HEK293T (cell line): ENCODE measurements at regions not wholly inside any gene's neighbourhood (a gene's known extent, or its start where the extent isn't known, plus 50 kb on each side); places are given as distances from the start of the nearest gene placed in this dataset.

Experiments
- CTCF ChIA-PET: fragments of 350-600 bp; formaldehyde crosslinking; extraction: SDS; loops from one replicate; lab custom pipeline; 2021; ENCODE audit warnings: antibody characterized with exemption, inconsistent platforms; lab: Yijun Ruan, JAX
- POLR2A ChIA-PET: fragments of 350-600 bp; formaldehyde crosslinking; extraction: SDS; loops from one replicate; lab custom pipeline; 2020; ENCODE audit warnings: antibody characterized with exemption, inconsistent platforms; lab: Yijun Ruan, JAX
- DNase-seq: peaks from one replicate; pipeline ENCODE4 v3.0.0; 2012; ENCODE audit warnings: mixed read lengths; ENCODE audit errors: extremely low spot score
- ARNT ChIP-seq: fragments of 450-650 bp; IDR thresholded peaks from 2 replicates; pipeline ENCODE4 v1.6.1; 2017; ENCODE audit warnings: mild to moderate bottlenecking
- BHLHE40 ChIP-seq: fragments of 450-650 bp; IDR thresholded peaks from 2 replicates; pipeline ENCODE4 v1.6.1; 2016; ENCODE audit warnings: mild to moderate bottlenecking, moderate library complexity, borderline replicate concordance
- CTBP1 ChIP-seq: fragments of 450-650 bp; IDR thresholded peaks from 2 replicates; pipeline ENCODE4 v1.6.1; 2016; ENCODE audit warnings: borderline replicate concordance
- ELF4 ChIP-seq: fragments of 450-650 bp; IDR thresholded peaks from 2 replicates; pipeline ENCODE4 v1.6.1; 2017; ENCODE audit warnings: antibody characterized with exemption
- FOXA1 ChIP-seq: fragments of 450-650 bp; IDR thresholded peaks from 2 replicates; pipeline ENCODE4 v1.6.1; 2016; ENCODE audit warnings: mild to moderate bottlenecking
- FOXK2 ChIP-seq: fragments of 450-650 bp; IDR thresholded peaks from 2 replicates; pipeline ENCODE4 v1.6.1; 2016; ENCODE audit warnings: mild to moderate bottlenecking
- FOXM1 ChIP-seq: fragments of 450-650 bp; IDR thresholded peaks from 2 replicates; pipeline ENCODE4 v1.6.1; 2017; ENCODE audit warnings: mild to moderate bottlenecking, borderline replicate concordance
- HDGF ChIP-seq: fragments of 450-650 bp; IDR thresholded peaks from 2 replicates; pipeline ENCODE4 v1.6.1; 2017; ENCODE audit warnings: antibody characterized with exemption, borderline replicate concordance
- L3MBTL2 ChIP-seq: fragments of 450-650 bp; conservative IDR thresholded peaks from 2 replicates; pipeline ENCODE4 v1.6.1; 2016; ENCODE audit warnings: mild to moderate bottlenecking
- LEF1 ChIP-seq: fragments of 450-650 bp; IDR thresholded peaks from 2 replicates; pipeline ENCODE4 v1.6.1; 2017; ENCODE audit warnings: mild to moderate bottlenecking, borderline replicate concordance
- NFRKB ChIP-seq: fragments of 450-650 bp; IDR thresholded peaks from 2 replicates; pipeline ENCODE4 v1.6.1; 2016; ENCODE audit warnings: mild to moderate bottlenecking, moderate library complexity
- SP1 ChIP-seq: fragments of 450-650 bp; IDR thresholded peaks from 2 replicates; pipeline ENCODE4 v1.6.1; 2017
- SUZ12 ChIP-seq: fragments of 450-650 bp; IDR thresholded peaks from 2 replicates; pipeline ENCODE4 v1.6.1; 2016; ENCODE audit warnings: mild to moderate bottlenecking
- TARDBP ChIP-seq: fragments of 450-650 bp; IDR thresholded peaks from 2 replicates; pipeline ENCODE4 v1.6.1; 2016
- ZNF384 ChIP-seq: fragments of 450-650 bp; IDR thresholded peaks from 2 replicates; pipeline ENCODE4 v1.6.1; 2016
- TF ChIP-seq, protein P1 (sequence below): fragments of 450-650 bp; IDR thresholded peaks from 2 replicates; pipeline ENCODE4 v1.6.1; 2016

DNA sequence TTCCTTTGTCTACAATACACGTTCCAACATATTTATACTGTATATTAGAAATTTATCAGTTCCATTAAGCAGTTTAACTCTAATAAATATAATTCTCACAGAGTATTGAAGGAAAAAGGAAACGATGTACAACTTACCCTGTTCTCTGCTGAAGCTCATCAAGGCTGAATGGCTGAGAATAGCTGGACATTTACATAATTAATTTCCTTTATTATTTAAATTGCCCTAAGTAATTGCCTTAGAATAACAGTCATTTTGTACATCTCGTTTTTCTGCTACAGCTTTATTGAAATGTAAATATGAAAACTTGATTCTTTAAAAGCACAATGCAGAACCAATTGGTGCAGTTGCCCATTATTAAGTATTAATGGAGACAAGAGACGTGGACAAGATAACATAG, 648.3 kb upstream of the ATXN8OS start:
- TF ChIP-seq NFRKB: no peak
- TF ChIP-seq, protein P1, sequence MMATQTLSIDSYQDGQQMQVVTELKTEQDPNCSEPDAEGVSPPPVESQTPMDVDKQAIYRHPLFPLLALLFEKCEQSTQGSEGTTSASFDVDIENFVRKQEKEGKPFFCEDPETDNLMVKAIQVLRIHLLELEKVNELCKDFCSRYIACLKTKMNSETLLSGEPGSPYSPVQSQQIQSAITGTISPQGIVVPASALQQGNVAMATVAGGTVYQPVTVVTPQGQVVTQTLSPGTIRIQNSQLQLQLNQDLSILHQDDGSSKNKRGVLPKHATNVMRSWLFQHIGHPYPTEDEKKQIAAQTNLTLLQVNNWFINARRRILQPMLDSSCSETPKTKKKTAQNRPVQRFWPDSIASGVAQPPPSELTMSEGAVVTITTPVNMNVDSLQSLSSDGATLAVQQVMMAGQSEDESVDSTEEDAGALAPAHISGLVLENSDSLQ: no peak
- TF ChIP-seq BHLHE40: no peak
- TF ChIP-seq ELF4: no peak
- no peak for TF ChIP-seq ARNT
- no peak for TF ChIP-seq L3MBTL2
- no peak for TF ChIP-seq FOXK2
- no peak for TF ChIP-seq CTBP1
- no peak for TF ChIP-seq FOXM1
- no peak for DNase-seq
- CTCF ChIA-PET: no interaction called here
- POLR2A ChIA-PET: no interaction called here

DNA sequence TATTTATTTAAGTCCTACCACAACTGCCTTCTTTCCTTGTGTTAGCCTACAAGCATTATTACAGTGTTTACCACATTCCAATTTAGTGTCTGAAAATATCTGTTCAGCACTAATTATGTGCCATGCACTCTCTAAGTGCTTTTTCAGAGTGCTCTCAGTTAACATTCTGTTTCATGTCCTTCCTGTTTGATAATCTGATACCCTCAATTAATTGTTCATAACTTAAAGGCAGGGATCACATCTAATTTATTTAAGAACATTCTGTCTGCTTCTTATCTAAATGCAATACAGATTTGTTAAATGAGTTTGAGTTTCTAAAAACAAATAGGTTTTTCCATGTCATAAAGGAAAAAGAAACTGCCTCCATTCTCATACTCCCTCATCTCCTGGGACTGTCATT, 649.6 kb upstream of the ATXN8OS start:
- TF ChIP-seq FOXM1 (no peak), TARDBP (no peak), L3MBTL2 (no peak), LEF1 (no peak)
- CTCF ChIA-PET: no interaction called here
- POLR2A ChIA-PET: no interaction called here
- no peak for DNase-seq

DNA sequence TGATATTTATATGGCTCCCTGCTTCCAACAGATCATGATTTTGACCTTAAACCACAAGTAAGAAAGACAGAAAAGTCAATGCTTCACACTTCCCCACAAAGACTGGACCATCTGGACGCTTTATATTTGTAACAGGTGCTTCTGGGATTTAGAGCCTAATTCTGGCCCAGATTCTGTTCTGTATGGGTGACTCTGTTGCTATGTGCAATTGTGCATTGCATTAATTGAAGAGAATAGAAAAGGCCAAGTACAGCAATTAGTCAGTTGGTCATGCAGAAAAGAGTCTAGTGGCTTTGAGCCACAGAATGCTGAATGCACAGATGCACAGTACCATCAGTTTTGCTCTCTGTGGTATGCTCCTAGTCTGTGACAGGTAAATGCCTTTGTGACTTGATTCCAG, 657.4 kb upstream of the ATXN8OS start:
- TF ChIP-seq LEF1 (no peak), TARDBP (no peak), BHLHE40 (no peak), FOXM1 (no peak), CTBP1 (no peak), SUZ12 (no peak), HDGF (no peak), ZNF384 (no peak), NFRKB (no peak), FOXK2 (no peak), ARNT (no peak)
- no peak for DNase-seq
- POLR2A ChIA-PET: no interaction called here
- CTCF ChIA-PET: no interaction called here

DNA sequence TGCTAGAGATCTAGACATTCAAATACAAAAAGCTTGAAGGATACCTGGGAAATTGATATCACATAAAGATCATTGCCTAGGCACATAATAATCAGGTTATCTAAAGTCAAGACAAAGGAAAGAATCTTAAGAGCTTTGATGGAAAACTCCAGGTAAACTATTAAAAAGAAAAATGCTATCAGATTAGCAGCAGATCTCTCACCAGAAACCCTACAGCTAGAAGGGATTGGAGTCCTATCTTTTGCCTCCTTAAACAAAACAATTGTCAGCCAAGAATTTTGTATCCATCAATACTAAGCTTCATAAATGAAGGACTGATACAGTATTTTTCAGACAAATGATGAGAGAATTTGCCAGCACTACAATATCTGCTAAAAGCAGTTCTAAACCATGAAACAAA, 682.4 kb upstream of the ATXN8OS start:
- POLR2A ChIA-PET: interaction anchor here (0.8 kb wide), 1 partner anchor 16 kb away, joined by 3 read pairs; no protein-coding TSS in a partner anchor
- CTCF ChIA-PET: no interaction called here
- no peak for DNase-seq
- TF ChIP-seq, protein P1: no peak
- no peak for TF ChIP-seq SP1
- TF ChIP-seq L3MBTL2: no peak
- no peak for TF ChIP-seq SUZ12
- no peak for TF ChIP-seq TARDBP
- TF ChIP-seq ELF4: no peak
- no peak for TF ChIP-seq NFRKB
- no peak for TF ChIP-seq LEF1
- TF ChIP-seq FOXK2: no peak
- no peak for TF ChIP-seq ZNF384
- TF ChIP-seq CTBP1: no peak
- TF ChIP-seq FOXM1: no peak
- TF ChIP-seq HDGF: no peak
- no peak for TF ChIP-seq BHLHE40
- TF ChIP-seq ARNT: no peak

DNA sequence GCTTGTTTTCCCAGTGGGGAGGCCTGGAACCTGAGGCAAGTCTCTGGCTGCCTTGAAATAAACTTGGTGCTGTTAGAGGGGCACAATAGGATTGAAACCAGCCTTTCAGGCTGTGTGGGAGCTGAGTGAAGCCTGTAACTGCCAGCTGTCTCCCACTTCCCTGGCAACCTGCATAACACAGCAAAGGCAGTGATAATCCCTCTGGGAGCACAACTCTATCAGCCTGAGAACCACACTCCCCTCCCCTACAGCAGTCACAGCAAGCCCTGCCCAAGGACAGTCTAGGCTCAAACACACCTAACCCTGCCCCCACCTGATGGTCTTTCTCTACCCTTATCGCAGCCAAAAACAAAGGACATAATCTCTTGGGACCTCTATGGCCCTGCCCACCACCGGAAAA, 683.8 kb upstream of the ATXN8OS start:
- TF ChIP-seq NFRKB: no peak
- no peak for TF ChIP-seq SUZ12
- TF ChIP-seq ZNF384: no peak
- no peak for TF ChIP-seq SP1
- no peak for TF ChIP-seq FOXM1
- TF ChIP-seq LEF1: no peak
- TF ChIP-seq FOXA1: no peak
- no peak for TF ChIP-seq ARNT
- TF ChIP-seq FOXK2: no peak
- TF ChIP-seq BHLHE40: no peak
- TF ChIP-seq, protein P1: no peak
- CTCF ChIA-PET: no interaction called here
- DNase-seq: no peak
- POLR2A ChIA-PET: no interaction called here

DNA sequence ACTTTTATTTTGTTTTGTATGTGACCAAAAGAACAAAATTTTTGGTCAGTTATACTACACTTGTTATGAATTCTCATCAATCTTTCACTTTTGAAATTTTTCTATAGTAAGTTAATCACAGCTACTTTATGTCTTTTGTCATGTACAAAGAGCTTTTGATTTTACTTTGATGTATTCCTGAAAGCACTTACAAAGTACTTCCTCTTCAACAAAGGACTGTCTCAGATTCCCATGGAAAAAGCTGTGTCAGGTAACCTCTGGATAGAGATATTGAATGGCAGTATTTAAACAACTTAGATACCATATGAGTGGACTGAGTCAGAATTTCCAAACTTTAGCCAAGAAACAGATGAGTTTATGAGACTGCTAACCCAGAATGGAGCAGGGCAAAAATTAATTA, 689.3 kb upstream of the ATXN8OS start:
- ChIA-PET CTCF (no interaction called here), POLR2A (no interaction called here)
- no peak for TF ChIP-seq ARNT
- TF ChIP-seq SUZ12: no peak
- no peak for TF ChIP-seq HDGF
- no peak for TF ChIP-seq TARDBP
- no peak for DNase-seq

DNA sequence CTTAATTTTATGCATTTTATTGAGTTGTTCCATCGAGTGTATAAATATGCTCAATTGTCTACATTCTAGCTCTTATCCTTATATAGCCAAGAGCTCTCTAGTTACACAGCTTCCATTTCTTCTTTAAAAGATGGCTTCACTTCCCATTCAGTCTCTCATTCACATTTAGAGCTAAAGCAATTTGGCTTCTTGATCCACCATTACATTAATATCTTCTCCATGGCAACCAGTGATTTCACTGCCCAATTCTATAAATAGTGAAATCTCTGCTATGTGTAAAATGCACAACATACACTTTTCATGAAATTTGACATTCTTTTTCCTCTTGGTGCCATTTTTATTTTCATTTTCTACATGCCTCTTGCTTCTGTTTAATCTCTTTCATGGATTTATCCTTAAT, 696.9 kb upstream of the ATXN8OS start:
- TF ChIP-seq, protein P1: no peak
- TF ChIP-seq BHLHE40 (no peak), FOXA1 (no peak), TARDBP (no peak), SP1 (no peak), HDGF (no peak), LEF1 (no peak), ZNF384 (no peak), ARNT (no peak), L3MBTL2 (no peak), ELF4 (no peak), SUZ12 (no peak), FOXM1 (no peak), FOXK2 (no peak), CTBP1 (no peak), NFRKB (no peak)
- ChIA-PET POLR2A (no interaction called here), CTCF (no interaction called here)
- no peak for DNase-seq
